ENCODE measurements at regions not wholly inside any gene's neighbourhood (a gene's known extent, or its start where the extent isn't known, plus 50 kb on each side); places are given as distances from the start of the nearest gene placed in this dataset.
A peak's percentile ranks its signal among the peaks of the same experiment; 100 is the strongest.

DNA sequence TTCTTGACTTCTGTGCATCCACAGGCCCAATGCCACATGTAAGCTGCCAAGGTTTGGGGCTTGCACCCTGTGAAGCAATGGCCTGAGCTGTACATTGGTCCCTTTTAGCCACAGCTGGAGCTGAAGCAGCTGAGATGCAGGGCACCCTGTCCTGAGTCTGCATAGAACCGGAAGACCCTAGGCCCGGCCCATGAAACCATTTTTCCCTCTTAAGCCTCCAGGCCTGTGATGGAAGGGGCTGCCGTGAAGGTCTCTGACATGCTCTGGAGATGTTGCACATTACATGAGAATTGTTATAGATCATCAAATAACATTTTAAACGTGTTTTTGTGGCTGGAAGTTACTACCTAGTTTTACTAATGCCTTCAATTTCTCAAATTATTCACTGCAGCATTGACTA is 188.7 kb downstream of the RPAP3 start:
- no peak for DNase-seq
- peaks cover 4 to 46% (median 31%) of the 10 kb centered on the region in 8 donors for H3K9me3 Mint-ChIP-seq

DNA sequence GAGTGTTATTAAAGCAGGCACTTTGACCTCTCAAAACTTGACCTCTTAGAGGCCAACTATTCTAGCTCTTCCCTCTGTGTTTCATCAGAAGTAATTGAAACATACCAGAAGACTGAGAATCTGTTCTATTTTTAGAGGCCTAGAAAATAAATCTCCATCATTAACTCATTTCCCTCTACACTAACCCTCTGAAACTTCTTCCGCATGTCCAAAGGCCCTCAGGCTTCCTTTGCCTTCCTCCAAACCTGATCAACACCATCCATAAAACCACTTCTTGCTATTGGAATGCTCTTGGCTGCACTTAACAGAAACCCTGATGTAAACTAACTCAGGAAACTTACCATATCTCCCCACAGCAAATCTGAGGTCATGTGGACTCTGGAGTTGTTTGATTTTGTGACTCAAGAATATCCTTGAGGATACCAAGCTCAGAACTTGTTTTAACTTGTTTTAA is 196.4 kb downstream of the RPAP3 start:
- no peak for DNase-seq
- H3K9me3 ChIP-seq (ENCODE audit: control insufficient read depth in 1 of 2, low read length in 2 of 2) = no peaks in the 10 kb centered on the region
- no peak overlapping the region for H3K27ac Mint-ChIP-seq
- no peak overlapping the region for H3K27ac ChIP-seq (ENCODE audit: low read depth, low read length)
- H3K4me3 Mint-ChIP-seq = no peak overlapping the region
- no peaks in the 10 kb centered on the region for H3K36me3 ChIP-seq (ENCODE audit: insufficient read depth, low read length)
- no peak overlapping the region for H3K4me3 ChIP-seq (ENCODE audit: low read length in 2 of 2)
- CTCF ChIA-PET (ENCODE audit: partially characterized antibody) = no interaction called here
- H3K27me3 ChIP-seq (ENCODE audit: insufficient read depth, low read length) = no peaks in the 10 kb centered on the region
- H3K36me3 Mint-ChIP-seq = no peaks in the 10 kb centered on the region
- no peaks in the 10 kb centered on the region for H3K27me3 Mint-ChIP-seq
- H3K4me1 ChIP-seq (ENCODE audit: insufficient read depth, low read length) = no peaks in the 10 kb centered on the region
- no peaks in the 10 kb centered on the region for H3K4me1 Mint-ChIP-seq
- intact Hi-C loops (cut with micrococcal nuclease) = no loop called here
- H3K9me3 Mint-ChIP-seq = peaks cover 0 to 21% (median 11%) of the 10 kb centered on the region in 8 donors
- POLR2A ChIA-PET (ENCODE audit: partially characterized antibody) = no interaction called here

More for the DNA sequence above, 188.7 kb downstream of the RPAP3 start:
- Histone ChIP-seq H3K27ac (ENCODE audit: low read depth, low read length) (no peak overlapping the region), H3K4me3 (ENCODE audit: low read length in 2 of 2) (no peak overlapping the region), H3K4me1 (ENCODE audit: insufficient read depth, low read length) (no peaks in the 10 kb centered on the region), H3K36me3 (ENCODE audit: insufficient read depth, low read length) (no peaks in the 10 kb centered on the region), H3K9me3 (ENCODE audit: control insufficient read depth in 1 of 2, low read length in 2 of 2) (no peaks in the 10 kb centered on the region), H3K27me3 (ENCODE audit: insufficient read depth, low read length) (no peaks in the 10 kb centered on the region)
- no peak overlapping the region for H3K4me3 Mint-ChIP-seq
- no peaks in the 10 kb centered on the region for H3K27me3 Mint-ChIP-seq
- ChIA-PET POLR2A (ENCODE audit: partially characterized antibody) (no interaction called here), CTCF (ENCODE audit: partially characterized antibody) (no interaction called here)
- H3K27ac Mint-ChIP-seq = no peak overlapping the region
- intact Hi-C loops (cut with micrococcal nuclease) = no loop called here
- peaks cover 0 to 11% of the 10 kb centered on the region in 2 donors for H3K36me3 Mint-ChIP-seq
- H3K4me1 Mint-ChIP-seq = no peaks in the 10 kb centered on the region

DNA sequence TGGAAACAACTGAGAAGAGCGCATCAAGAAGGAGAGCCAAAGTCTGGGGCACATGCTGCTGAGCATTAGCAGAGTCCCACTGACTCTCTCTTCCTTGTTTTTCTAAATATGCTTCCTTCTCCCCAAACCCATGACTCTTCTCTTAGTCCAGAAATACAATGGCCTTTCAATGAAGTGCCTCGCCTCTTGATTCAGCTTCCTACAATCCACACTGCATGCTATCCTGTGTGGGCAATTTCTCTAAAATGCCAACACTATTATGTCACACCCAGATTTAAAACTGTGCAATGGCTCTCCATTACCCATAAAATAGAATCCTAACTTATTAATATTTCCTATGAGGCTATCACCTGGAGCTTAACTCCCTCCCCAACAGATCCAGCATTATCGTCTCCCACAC is 198.6 kb downstream of the RPAP3 start:
- POLR2A ChIA-PET (ENCODE audit: partially characterized antibody) = no interaction called here
- no peak overlapping the region for H3K4me3 Mint-ChIP-seq
- H3K27ac Mint-ChIP-seq = no peak overlapping the region
- intact Hi-C loops (cut with micrococcal nuclease) = no loop called here
- H3K4me1 Mint-ChIP-seq = no peaks in the 10 kb centered on the region
- Histone ChIP-seq H3K4me3 (ENCODE audit: low read length in 2 of 2) (no peak overlapping the region), H3K9me3 (ENCODE audit: control insufficient read depth in 1 of 2, low read length in 2 of 2) (no peaks in the 10 kb centered on the region), H3K27me3 (ENCODE audit: insufficient read depth, low read length) (no peaks in the 10 kb centered on the region), H3K4me1 (ENCODE audit: insufficient read depth, low read length) (no peaks in the 10 kb centered on the region), H3K27ac (ENCODE audit: low read depth, low read length) (no peak overlapping the region), H3K36me3 (ENCODE audit: insufficient read depth, low read length) (no peaks in the 10 kb centered on the region)
- CTCF ChIA-PET (ENCODE audit: partially characterized antibody) = no interaction called here
- H3K27me3 Mint-ChIP-seq = no peaks in the 10 kb centered on the region
- peaks cover 0 to 8% (median 4%) of the 10 kb centered on the region in 8 donors for H3K9me3 Mint-ChIP-seq
- H3K36me3 Mint-ChIP-seq = no peaks in the 10 kb centered on the region
- no peak for DNase-seq

DNA sequence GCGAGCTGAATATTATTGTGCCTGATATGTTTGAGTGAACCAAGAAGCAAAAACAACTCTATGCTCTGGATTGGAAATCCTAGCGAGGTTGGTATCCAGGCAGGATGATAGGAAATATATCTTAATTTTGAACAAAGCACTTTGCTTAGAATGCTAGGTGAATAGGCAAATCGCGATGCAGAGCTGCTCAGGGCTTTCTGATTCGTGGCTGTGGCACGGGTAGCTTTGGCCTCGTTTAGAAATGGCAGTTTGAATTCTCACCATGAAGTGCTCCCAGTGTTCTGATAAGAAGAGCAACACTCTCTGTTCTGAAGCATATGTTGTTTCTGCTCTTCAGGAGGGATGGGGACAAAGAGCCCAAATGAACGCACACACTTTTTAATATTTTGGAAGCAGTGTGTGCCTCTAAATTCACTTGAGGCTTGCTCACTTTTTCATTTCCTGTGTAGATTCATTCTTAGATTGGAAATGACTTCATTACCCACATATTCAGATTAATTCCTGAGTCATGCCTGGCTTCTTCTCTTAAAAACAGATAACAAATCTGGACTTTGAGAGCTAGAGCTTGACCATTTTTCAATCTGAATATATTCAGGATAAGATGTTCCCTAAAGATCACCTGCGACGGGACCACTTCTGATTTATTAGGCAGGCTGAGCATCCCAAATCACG is 200.9 kb downstream of the RPAP3 start:
- Mint-ChIP-seq H3K36me3 (no peaks in the 10 kb centered on the region), H3K4me3 (no peak overlapping the region), H3K27me3 (peaks cover 0 to 4% of the 10 kb centered on the region in 2 donors), H3K27ac (no peak overlapping the region), H3K4me1 (no peaks in the 10 kb centered on the region), H3K9me3 (peaks cover 0 to 8% (median 2%) of the 10 kb centered on the region in 8 donors)
- H3K4me3 ChIP-seq (ENCODE audit: low read length in 2 of 2) = no peak overlapping the region
- intact Hi-C loops (cut with micrococcal nuclease) = no loop called here
- no peak overlapping the region for H3K27ac ChIP-seq (ENCODE audit: low read depth, low read length)
- DNase-seq = no peak
- no peaks in the 10 kb centered on the region for H3K27me3 ChIP-seq (ENCODE audit: insufficient read depth, low read length)
- ChIA-PET CTCF (ENCODE audit: partially characterized antibody) (no interaction called here), POLR2A (ENCODE audit: partially characterized antibody) (no interaction called here)
- no peaks in the 10 kb centered on the region for H3K9me3 ChIP-seq (ENCODE audit: control insufficient read depth in 1 of 2, low read length in 2 of 2)
- no peaks in the 10 kb centered on the region for H3K4me1 ChIP-seq (ENCODE audit: insufficient read depth, low read length)
- H3K36me3 ChIP-seq (ENCODE audit: insufficient read depth, low read length) = no peaks in the 10 kb centered on the region

DNA sequence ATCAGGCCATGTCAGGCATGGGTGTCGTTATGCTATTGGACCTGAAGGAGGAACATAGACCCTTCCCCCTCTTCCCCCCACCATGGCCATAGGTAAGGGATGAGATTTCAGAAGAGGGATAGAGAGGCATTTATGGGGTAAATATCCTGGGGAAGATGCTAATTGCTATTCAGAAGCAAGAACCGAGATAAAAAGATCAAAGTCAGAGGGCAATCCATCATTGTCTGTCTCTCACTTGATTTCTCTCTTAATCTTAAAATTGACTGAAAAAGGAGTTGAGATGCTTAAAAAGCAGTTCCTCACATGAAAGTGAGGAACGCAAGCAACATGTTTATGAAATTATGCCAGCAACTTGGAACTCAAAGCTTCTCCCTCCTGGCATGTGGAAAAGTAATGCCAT is 212.0 kb downstream of the RPAP3 start:
- no peak overlapping the region for H3K4me3 Mint-ChIP-seq
- Histone ChIP-seq H3K9me3 (ENCODE audit: control insufficient read depth in 1 of 2, low read length in 2 of 2) (peaks cover 0 to 3% of the 10 kb centered on the region in 2 donors), H3K4me3 (ENCODE audit: low read length in 2 of 2) (no peak overlapping the region), H3K27me3 (ENCODE audit: insufficient read depth, low read length) (no peaks in the 10 kb centered on the region), H3K36me3 (ENCODE audit: insufficient read depth, low read length) (no peaks in the 10 kb centered on the region), H3K27ac (ENCODE audit: low read depth, low read length) (no peak overlapping the region), H3K4me1 (ENCODE audit: insufficient read depth, low read length) (no peaks in the 10 kb centered on the region)
- peaks cover 7 to 20% of the 10 kb centered on the region in 2 donors for H3K27me3 Mint-ChIP-seq
- peaks cover 0 to under 1% (median 0%) of the 10 kb centered on the region in 4 donors for H3K4me1 Mint-ChIP-seq
- ChIA-PET CTCF (ENCODE audit: partially characterized antibody) (no interaction called here), POLR2A (ENCODE audit: partially characterized antibody) (interaction anchor here (0.6 kb wide), 2 partner anchors 9 to 28 kb away, joined by 3 to 5 read pairs; no protein-coding TSS in a partner anchor)
- no peak for DNase-seq
- intact Hi-C loops (cut with micrococcal nuclease) = no loop called here
- no peak overlapping the region for H3K27ac Mint-ChIP-seq
- peaks cover 0 to 2% of the 10 kb centered on the region in 2 donors for H3K36me3 Mint-ChIP-seq
- H3K9me3 Mint-ChIP-seq = peaks cover 0 to 23% (median 10%) of the 10 kb centered on the region in 8 donors

DNA sequence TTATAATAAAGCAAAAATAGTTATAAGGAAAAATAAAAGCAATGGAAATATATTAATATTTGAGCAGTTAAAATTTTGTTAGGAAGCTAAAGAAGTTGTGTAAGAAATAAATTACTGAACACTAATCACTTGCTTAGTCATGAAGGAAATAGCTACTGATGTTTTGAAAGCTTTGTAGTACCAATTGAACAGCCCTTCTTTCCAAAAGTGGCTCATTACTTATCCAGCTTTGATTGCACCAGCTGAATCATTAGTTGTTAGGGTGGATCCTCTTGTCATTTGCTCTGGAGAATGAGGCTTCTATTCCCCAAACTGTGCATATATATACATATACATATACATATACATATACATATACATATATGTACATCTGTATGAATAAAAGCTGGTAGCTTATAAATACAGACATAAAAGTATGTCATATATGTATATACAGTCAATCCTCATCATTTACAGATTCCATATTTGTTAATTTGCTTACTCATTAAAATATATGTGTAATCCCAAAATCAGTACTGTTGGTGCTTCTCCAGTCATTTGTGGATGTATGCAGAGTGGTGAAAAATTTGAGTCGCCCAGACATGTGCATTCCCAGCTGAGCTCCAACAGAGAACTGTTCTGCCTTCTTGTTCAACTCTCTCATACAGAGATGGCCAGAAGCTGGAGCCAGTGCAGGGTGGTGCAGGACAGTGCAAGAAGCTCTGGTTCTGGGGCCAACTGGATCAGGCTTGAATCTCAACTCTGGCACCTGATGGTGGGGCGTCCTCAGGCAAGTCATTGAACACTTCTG is 214.1 kb downstream of the RPAP3 start:
- no peak for DNase-seq
- no peaks in the 10 kb centered on the region for H3K9me3 ChIP-seq (ENCODE audit: control insufficient read depth in 1 of 2, low read length in 2 of 2)
- POLR2A ChIA-PET (ENCODE audit: partially characterized antibody) = no interaction called here
- CTCF ChIA-PET (ENCODE audit: partially characterized antibody) = interaction anchor here (1.2 kb wide), 1 partner anchor 474 kb away, joined by 3 read pairs; no protein-coding TSS in a partner anchor
- no peak overlapping the region for H3K27ac Mint-ChIP-seq
- no peaks in the 10 kb centered on the region for H3K4me1 ChIP-seq (ENCODE audit: insufficient read depth, low read length)
- no peak overlapping the region for H3K4me3 Mint-ChIP-seq
- intact Hi-C loops (cut with micrococcal nuclease) = no loop called here
- no peak overlapping the region for H3K4me3 ChIP-seq (ENCODE audit: low read length in 2 of 2)
- H3K27me3 ChIP-seq (ENCODE audit: insufficient read depth, low read length) = no peaks in the 10 kb centered on the region
- no peaks in the 10 kb centered on the region for H3K36me3 ChIP-seq (ENCODE audit: insufficient read depth, low read length)
- H3K36me3 Mint-ChIP-seq = peaks cover 0 to 6% of the 10 kb centered on the region in 2 donors
- H3K27ac ChIP-seq (ENCODE audit: low read depth, low read length) = no peak overlapping the region
- peaks cover 0 to 16% (median 5%) of the 10 kb centered on the region in 4 donors for H3K4me1 Mint-ChIP-seq
- H3K27me3 Mint-ChIP-seq = peaks cover 6 to 20% of the 10 kb centered on the region in 2 donors
- H3K9me3 Mint-ChIP-seq = peaks cover 0 to 23% (median 20%) of the 10 kb centered on the region in 8 donors

DNA sequence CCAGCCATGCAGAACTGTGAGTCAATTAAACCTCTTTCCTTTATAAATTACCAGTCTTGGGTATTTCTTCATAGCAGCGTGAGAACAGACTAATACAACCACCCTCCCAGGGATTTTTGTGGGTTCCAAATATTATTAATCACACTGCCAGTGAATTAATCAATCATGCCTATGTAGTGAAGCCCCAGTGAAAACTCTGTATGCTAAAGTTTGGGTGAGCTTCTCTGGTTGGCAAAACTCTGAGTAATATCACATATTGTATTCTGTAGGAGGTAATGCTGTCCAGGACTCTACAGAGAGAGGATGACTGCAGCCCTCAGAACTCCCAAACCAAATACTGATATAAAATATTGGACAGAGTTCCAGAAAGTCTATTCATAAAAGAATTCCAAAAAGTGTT is 216.9 kb downstream of the RPAP3 start:
- H3K9me3 ChIP-seq (ENCODE audit: control insufficient read depth in 1 of 2, low read length in 2 of 2) = no peaks in the 10 kb centered on the region
- no peaks in the 10 kb centered on the region for H3K36me3 ChIP-seq (ENCODE audit: insufficient read depth, low read length)
- peaks cover 0 to 16% (median 5%) of the 10 kb centered on the region in 4 donors for H3K4me1 Mint-ChIP-seq
- no peak overlapping the region for H3K4me3 ChIP-seq (ENCODE audit: low read length in 2 of 2)
- H3K9me3 Mint-ChIP-seq = peaks cover 0 to 30% (median 23%) of the 10 kb centered on the region in 8 donors
- H3K27ac Mint-ChIP-seq = no peak overlapping the region
- DNase-seq = no peak
- peak overlapping the region in 1 of 8 donors; percentile 34 for H3K4me3 Mint-ChIP-seq
- H3K36me3 Mint-ChIP-seq = peaks cover 2 to 6% of the 10 kb centered on the region in 2 donors
- peaks cover 6 to 19% of the 10 kb centered on the region in 2 donors for H3K27me3 Mint-ChIP-seq
- H3K27ac ChIP-seq (ENCODE audit: low read depth, low read length) = no peak overlapping the region
- intact Hi-C loops (cut with micrococcal nuclease) = no loop called here
- no peaks in the 10 kb centered on the region for H3K4me1 ChIP-seq (ENCODE audit: insufficient read depth, low read length)
- ChIA-PET CTCF (ENCODE audit: partially characterized antibody) (no interaction called here), POLR2A (ENCODE audit: partially characterized antibody) (no interaction called here)
- no peaks in the 10 kb centered on the region for H3K27me3 ChIP-seq (ENCODE audit: insufficient read depth, low read length)

Measured in CD4-positive, alpha-beta memory T cell (primary cell).